Osteoblast (primary cell): ENCODE measurements at regions not wholly inside any gene's neighbourhood (a gene's known extent, or its start where the extent isn't known, plus 50 kb on each side); places are given as distances from the start of the nearest gene placed in this dataset.

ENCODE experiments used
- DNase-seq: peaks from one replicate; pipeline ENCODE4 v3.0.0; 2011; ENCODE audit warnings: low spot score, mixed read lengths; ENCODE audit not compliant: insufficient read length; ENCODE audit errors: missing footprints
- H2AFZ ChIP-seq: 2 replicates; pipeline ENCODE4 v1.6.0; 2011; ENCODE audit warnings: mild to moderate bottlenecking, low read length
- H3K27ac ChIP-seq: 2 replicates; pipeline ENCODE4 v1.5.1; 2011; ENCODE audit warnings: mild to moderate bottlenecking, low read depth, low read length, moderate library complexity
- H3K27me3 ChIP-seq: 2 replicates; pipeline ENCODE4 v1.6.0; 2012; ENCODE audit warnings: mild to moderate bottlenecking, control low read depth, inconsistent platforms, low read length, moderate library complexity; ENCODE audit not compliant: insufficient read depth
- H3K36me3 ChIP-seq: 2 replicates; pipeline ENCODE4 v1.5.1; 2011; ENCODE audit warnings: mild to moderate bottlenecking, low read length, control low read depth, moderate library complexity; ENCODE audit not compliant: insufficient read depth
- H3K4me1 ChIP-seq: 2 replicates; pipeline ENCODE4 v1.5.1; 2011; ENCODE audit warnings: mild to moderate bottlenecking, low read length, control low read depth, moderate library complexity; ENCODE audit not compliant: insufficient read depth
- H3K4me2 ChIP-seq: 2 replicates; pipeline ENCODE4 v1.6.0; 2011; ENCODE audit warnings: mild to moderate bottlenecking, low read length; ENCODE audit not compliant: insufficient read depth
- H3K4me3 ChIP-seq: fragments of 200-600 bp; sonication (generic); 3 replicates; pipeline ENCODE4 v1.5.1; 2012; ENCODE audit warnings: mild to moderate bottlenecking, low read length, inconsistent platforms; ENCODE audit not compliant: insufficient read depth
- H3K79me2 ChIP-seq: 2 replicates; pipeline ENCODE4 v1.6.0; 2012; ENCODE audit warnings: mild to moderate bottlenecking, low read length, control low read depth, inconsistent platforms; ENCODE audit not compliant: insufficient read depth
- H3K9me3 ChIP-seq: 2 replicates; pipeline ENCODE4 v1.5.1; 2011; ENCODE audit warnings: low read depth, low read length, control low read depth
- H4K20me1 ChIP-seq: 2 replicates; pipeline ENCODE4 v1.6.0; 2012; ENCODE audit warnings: mild to moderate bottlenecking, low read length, control low read depth; ENCODE audit not compliant: insufficient read depth
- TF ChIP-seq, protein P1 (sequence below): IDR thresholded peaks from 2 replicates; pipeline ENCODE4 v1.5.1; 2011; ENCODE audit warnings: mild to moderate bottlenecking, low read depth, low read length, moderate library complexity; ENCODE audit errors: extremely low read depth

DNA sequence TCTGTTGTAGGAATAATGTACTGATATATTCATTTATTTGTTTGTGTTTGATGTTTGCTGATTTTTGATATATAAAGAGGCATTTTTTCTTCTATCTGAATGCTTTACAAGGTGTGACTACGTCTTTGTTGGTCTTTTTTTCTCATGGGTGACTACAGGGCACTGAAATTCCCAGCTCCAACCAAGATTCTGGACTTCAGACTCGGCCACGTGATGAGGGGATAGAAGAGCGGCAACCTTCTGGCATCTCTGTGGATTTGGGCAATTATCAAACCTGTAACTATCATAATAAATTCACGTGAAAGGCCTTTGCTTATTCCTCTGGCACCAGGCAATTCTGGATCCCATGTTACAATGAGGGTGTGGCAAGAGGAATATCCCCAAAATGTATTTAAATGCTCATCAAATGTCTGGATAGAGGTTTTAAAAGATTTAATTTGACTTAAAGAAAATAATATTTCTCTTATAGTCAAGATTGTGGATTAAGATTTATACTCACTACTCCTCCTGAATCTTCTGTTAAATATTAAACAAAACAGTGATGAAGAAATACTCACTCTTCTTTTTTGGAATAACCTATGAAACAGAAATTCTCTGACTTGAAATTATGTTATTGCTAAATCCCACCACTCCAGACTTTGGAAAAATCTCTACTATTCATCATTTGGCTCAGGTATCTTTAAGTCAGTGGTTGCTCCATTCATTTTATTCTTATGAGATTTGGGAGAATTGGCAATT lies 276.3 kb downstream of the GPR37 start:
- Histone ChIP-seq H3K27me3 (no peaks in the 10 kb centered on the region), H3K36me3 (no peaks in the 10 kb centered on the region), H3K79me2 (no peaks in the 10 kb centered on the region), H4K20me1 (no peaks in the 10 kb centered on the region), H2AFZ (no peak overlapping the region), H3K9me3 (peaks cover 3% of the 10 kb centered on the region), H3K4me2 (no peak overlapping the region), H3K27ac (no peak overlapping the region), H3K4me3 (no peak overlapping the region), H3K4me1 (no peaks in the 10 kb centered on the region)
- no peak for DNase-seq
- TF ChIP-seq, protein P1, sequence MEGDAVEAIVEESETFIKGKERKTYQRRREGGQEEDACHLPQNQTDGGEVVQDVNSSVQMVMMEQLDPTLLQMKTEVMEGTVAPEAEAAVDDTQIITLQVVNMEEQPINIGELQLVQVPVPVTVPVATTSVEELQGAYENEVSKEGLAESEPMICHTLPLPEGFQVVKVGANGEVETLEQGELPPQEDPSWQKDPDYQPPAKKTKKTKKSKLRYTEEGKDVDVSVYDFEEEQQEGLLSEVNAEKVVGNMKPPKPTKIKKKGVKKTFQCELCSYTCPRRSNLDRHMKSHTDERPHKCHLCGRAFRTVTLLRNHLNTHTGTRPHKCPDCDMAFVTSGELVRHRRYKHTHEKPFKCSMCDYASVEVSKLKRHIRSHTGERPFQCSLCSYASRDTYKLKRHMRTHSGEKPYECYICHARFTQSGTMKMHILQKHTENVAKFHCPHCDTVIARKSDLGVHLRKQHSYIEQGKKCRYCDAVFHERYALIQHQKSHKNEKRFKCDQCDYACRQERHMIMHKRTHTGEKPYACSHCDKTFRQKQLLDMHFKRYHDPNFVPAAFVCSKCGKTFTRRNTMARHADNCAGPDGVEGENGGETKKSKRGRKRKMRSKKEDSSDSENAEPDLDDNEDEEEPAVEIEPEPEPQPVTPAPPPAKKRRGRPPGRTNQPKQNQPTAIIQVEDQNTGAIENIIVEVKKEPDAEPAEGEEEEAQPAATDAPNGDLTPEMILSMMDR: no peak

DNA sequence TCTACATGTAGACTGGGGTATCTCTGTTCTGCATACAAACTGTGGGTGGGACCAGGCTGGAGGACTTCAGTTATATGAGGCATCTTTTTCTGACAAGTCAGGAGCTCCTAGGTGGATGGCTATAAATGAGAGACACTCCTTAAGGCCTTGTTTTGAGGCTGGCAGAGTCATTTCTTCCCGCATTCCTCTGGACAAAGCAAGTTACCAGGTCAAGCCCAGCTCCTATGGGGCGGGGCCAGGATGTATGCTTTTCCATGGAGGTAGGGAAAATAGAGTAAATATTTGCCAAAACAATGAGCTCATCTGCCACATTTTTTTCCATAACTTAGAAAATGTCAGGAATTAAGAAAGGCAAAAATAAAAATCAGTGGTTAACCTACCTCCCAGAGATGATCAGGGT lies 283.4 kb downstream of the GPR37 start:
- DNase-seq: no peak
- no peak overlapping the region for H3K4me2 ChIP-seq
- H2AFZ ChIP-seq: no peak overlapping the region
- no peak overlapping the region for H3K4me3 ChIP-seq
- no peak overlapping the region for H3K27ac ChIP-seq
- no peaks in the 10 kb centered on the region for H3K36me3 ChIP-seq
- H3K9me3 ChIP-seq: peaks cover 3% of the 10 kb centered on the region
- TF ChIP-seq, protein P1: no peak
- no peaks in the 10 kb centered on the region for H3K27me3 ChIP-seq
- H3K4me1 ChIP-seq: no peaks in the 10 kb centered on the region
- no peaks in the 10 kb centered on the region for H3K79me2 ChIP-seq
- H4K20me1 ChIP-seq: no peaks in the 10 kb centered on the region

DNA sequence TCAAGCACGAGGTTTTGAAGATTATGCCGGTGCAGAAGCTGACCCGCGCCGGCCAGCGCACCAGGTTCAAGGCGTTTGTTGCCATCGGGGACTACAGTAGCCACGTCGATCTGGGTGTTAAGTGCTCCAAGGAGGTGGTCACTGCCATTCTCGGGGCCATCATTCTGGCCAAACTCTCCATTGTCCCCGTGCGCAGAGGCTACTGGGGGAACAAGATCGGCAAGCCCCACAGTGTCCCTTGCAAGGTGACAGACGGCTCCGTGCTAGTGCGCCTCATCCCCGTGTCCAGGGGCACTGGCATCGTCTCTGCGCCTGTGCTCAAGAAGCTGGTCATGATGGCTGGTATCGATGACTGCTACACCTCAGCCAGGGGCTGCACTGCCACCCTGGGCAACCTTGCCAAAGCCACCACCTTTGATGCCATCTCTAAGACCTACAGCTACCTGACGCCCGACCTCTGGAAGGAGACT lies 284.7 kb downstream of the GPR37 start:
- TF ChIP-seq, protein P1: no peak
- Histone ChIP-seq H4K20me1 (no peaks in the 10 kb centered on the region), H3K27me3 (no peaks in the 10 kb centered on the region), H3K4me2 (no peak overlapping the region), H3K36me3 (no peaks in the 10 kb centered on the region), H3K9me3 (peaks cover 3% of the 10 kb centered on the region), H3K4me3 (no peak overlapping the region), H3K27ac (no peak overlapping the region), H2AFZ (no peak overlapping the region), H3K79me2 (no peaks in the 10 kb centered on the region), H3K4me1 (no peaks in the 10 kb centered on the region)
- DNase-seq: no peak

DNA sequence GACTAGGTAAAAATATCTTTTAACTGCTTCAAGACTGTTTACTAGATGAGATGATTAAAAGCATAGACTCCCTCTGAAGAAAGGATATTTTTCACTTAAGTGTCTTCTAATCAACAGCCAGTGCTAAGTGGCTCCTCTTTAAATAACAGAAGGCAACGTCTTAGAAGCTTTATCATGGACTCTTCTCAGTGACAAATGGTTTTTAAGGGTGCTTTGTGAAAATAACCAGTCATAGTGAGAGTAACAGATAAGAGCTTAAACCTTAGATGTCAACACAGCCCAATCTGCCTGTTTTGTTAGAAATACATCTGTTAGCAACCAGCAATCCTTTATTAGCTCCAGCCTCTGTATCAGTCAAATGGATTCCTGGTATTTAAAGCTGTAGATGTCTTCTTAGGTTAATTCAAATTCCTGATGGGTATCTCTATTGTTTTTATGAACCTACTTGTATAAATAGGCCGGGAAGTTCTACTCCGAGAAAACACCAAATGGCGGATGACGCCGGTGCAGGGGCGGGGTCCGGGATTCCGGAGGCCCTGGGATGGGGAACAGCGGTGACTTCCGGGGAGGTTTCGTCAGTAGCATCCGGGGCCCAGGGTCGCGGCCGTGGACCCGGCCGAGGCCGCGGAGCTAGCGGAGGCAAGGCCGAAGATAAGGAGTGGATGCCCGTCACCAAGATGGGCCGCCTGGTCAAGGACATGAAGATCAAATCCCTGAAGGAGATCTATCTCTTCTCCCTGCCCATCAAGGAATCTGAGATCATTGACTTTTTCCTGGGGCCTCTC lies 285.4 kb downstream of the GPR37 start:
- TF ChIP-seq, protein P1: no peak
- no peak for DNase-seq
- H2AFZ ChIP-seq: no peak overlapping the region
- H3K4me2 ChIP-seq: no peak overlapping the region
- H3K27me3 ChIP-seq: no peaks in the 10 kb centered on the region
- no peaks in the 10 kb centered on the region for H3K36me3 ChIP-seq
- no peaks in the 10 kb centered on the region for H3K4me1 ChIP-seq
- H4K20me1 ChIP-seq: no peaks in the 10 kb centered on the region
- no peaks in the 10 kb centered on the region for H3K79me2 ChIP-seq
- no peak overlapping the region for H3K27ac ChIP-seq
- peaks cover 2% of the 10 kb centered on the region for H3K9me3 ChIP-seq
- H3K4me3 ChIP-seq: no peak overlapping the region
